Suprapubic skin (tissue), 4 donors: ENCODE measurements at regions not wholly inside any gene's neighbourhood (a gene's known extent, or its start where the extent isn't known, plus 50 kb on each side); places are given as distances from the start of the nearest gene placed in this dataset.

Experiments
- DNase-seq, 2 donors: peaks; one replicate each; pipeline ENCODE4 v3.0.0-alpha.2; 2019; ENCODE audit warnings: low spot score in 2 of 2
- H3K27ac ChIP-seq: fragments of 200-600 bp; sonication (generic); one replicate; pipeline ENCODE4 v1.5.1; 2019
- H3K27me3 ChIP-seq: fragments of 200-600 bp; sonication (generic); one replicate; pipeline ENCODE4 v1.5.1; 2019
- H3K36me3 ChIP-seq: fragments of 200-600 bp; sonication (generic); one replicate; pipeline ENCODE4 v1.5.1; 2019
- H3K4me1 ChIP-seq: fragments of 200-600 bp; sonication (generic); one replicate; pipeline ENCODE4 v1.5.1; 2019
- H3K4me3 ChIP-seq: fragments of 200-600 bp; sonication (generic); one replicate; pipeline ENCODE4 v1.5.1; 2019; ENCODE audit warnings: mild to moderate bottlenecking
- H3K9me3 ChIP-seq: fragments of 200-600 bp; sonication (generic); one replicate; pipeline ENCODE4 v1.5.1; 2019
- EP300 ChIP-seq: sonication (generic); formaldehyde crosslinking; IDR thresholded peaks from one replicate; pipeline ENCODE4 v1.6.1; 2017; ENCODE audit warnings: antibody characterized with exemption
- POLR2A ChIP-seq, 2 donors: fragments of 450-650 bp; IDR thresholded peaks; one replicate each; pipeline ENCODE4 v1.6.1; 2017; ENCODE audit warnings: antibody characterized with exemption in 2 of 2, mild to moderate bottlenecking in 2 of 2, moderate library complexity in 2 of 2
- POLR2AphosphoS5 ChIP-seq, 3 donors: sonication (generic); formaldehyde crosslinking; IDR thresholded peaks; one replicate each; pipeline ENCODE4 v1.6.1; 2017; ENCODE audit warnings: antibody characterized with exemption in 3 of 3
- WGBS: methylation state at CpG from one replicate; pipeline ENCODE4 v1.1.5; 2018; 5-methylcytosine and 5-hydroxymethylcytosine counted together
- TF ChIP-seq, protein P1 (sequence below), 2 donors: fragments of 200-600 bp in 1 of 2; fragments of 450-650 bp in 1 of 2; sonication (generic) in 1 of 2; IDR thresholded peaks; one replicate each; pipeline ENCODE4 v1.5.1; 2016 to 2019; ENCODE audit warnings: antibody characterized with exemption in 2 of 2, mild to moderate bottlenecking in 1 of 2, moderate library complexity in 1 of 2

- TF ChIP-seq EP300, result no peak
- TF ChIP-seq POLR2AphosphoS5 (IDR thresholded peaks at IDR 0.05), result no peak
- TF ChIP-seq, protein P1, sequence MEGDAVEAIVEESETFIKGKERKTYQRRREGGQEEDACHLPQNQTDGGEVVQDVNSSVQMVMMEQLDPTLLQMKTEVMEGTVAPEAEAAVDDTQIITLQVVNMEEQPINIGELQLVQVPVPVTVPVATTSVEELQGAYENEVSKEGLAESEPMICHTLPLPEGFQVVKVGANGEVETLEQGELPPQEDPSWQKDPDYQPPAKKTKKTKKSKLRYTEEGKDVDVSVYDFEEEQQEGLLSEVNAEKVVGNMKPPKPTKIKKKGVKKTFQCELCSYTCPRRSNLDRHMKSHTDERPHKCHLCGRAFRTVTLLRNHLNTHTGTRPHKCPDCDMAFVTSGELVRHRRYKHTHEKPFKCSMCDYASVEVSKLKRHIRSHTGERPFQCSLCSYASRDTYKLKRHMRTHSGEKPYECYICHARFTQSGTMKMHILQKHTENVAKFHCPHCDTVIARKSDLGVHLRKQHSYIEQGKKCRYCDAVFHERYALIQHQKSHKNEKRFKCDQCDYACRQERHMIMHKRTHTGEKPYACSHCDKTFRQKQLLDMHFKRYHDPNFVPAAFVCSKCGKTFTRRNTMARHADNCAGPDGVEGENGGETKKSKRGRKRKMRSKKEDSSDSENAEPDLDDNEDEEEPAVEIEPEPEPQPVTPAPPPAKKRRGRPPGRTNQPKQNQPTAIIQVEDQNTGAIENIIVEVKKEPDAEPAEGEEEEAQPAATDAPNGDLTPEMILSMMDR (IDR thresholded peaks at IDR 0.05), result no peak
- TF ChIP-seq POLR2A (IDR thresholded peaks at IDR 0.05), result no peak
- whole genome bisulfite sequencing, result 79% methylated on average over 12 of the region's 12 CpGs
- H3K27me3 ChIP-seq, result peaks cover 49% of the 10 kb centered on the region
- H3K4me1 ChIP-seq, result no peaks in the 10 kb centered on the region
- no peaks in the 10 kb centered on the region for H3K9me3 ChIP-seq
- DNase-seq, result peak in 1 of 2 donors; percentile 24
- H3K36me3 ChIP-seq, result no peaks in the 10 kb centered on the region
- no peak overlapping the region for H3K27ac ChIP-seq
- H3K4me3 ChIP-seq, result no peak overlapping the region
Observed at GRCh38 chr22:49045276-49045675, 782.4 kb downstream of the BRD1 start.

GRCh38 chr22:49044776-49045175, 782.9 kb downstream of the BRD1 start:
- Histone ChIP-seq H3K27me3 (peaks cover 49% of the 10 kb centered on the region), H3K9me3 (no peaks in the 10 kb centered on the region), H3K4me3 (no peak overlapping the region), H3K27ac (no peak overlapping the region), H3K36me3 (no peaks in the 10 kb centered on the region), H3K4me1 (no peaks in the 10 kb centered on the region)
- 82% methylated on average over 6 of the region's 12 CpGs for WGBS
- DNase-seq, result peak in 1 of 2 donors; percentile 50
- TF ChIP-seq POLR2A (IDR thresholded peaks at IDR 0.05), result no peak
- TF ChIP-seq POLR2AphosphoS5 (IDR thresholded peaks at IDR 0.05), result no peak
- TF ChIP-seq EP300, result no peak
- TF ChIP-seq, protein P1 (IDR thresholded peaks at IDR 0.05), result no peak

DNA sequence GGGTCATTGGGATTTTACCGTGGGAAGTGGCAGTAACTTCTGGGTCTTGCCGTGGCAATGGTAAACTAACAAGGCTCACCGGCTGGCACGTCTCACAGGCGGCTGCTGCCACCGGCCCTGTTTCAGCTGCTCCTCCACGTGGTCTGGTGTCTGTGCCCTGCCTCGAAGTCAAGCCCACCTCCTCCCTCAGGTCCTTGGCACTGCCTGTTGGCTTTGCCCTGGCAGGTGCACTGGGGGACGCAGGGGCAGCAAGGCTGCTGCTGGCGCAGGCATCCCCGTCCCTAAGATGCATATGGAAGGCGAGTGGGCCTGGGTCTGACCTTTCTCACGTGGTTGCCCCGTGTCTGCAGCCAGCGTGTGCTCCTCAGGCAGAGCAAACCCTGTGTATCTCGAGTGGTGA, 783.6 kb downstream of the BRD1 start:
- Histone ChIP-seq H3K36me3 (no peaks in the 10 kb centered on the region), H3K4me3 (no peak overlapping the region), H3K4me1 (no peaks in the 10 kb centered on the region), H3K27ac (no peak overlapping the region), H3K27me3 (peaks cover 45% of the 10 kb centered on the region), H3K9me3 (no peaks in the 10 kb centered on the region)
- no peak for DNase-seq
- WGBS, result 81% methylated on average over 11 of the region's 16 CpGs
- TF ChIP-seq EP300 (no peak), POLR2AphosphoS5 (IDR thresholded peaks at IDR 0.05) (no peak), POLR2A (IDR thresholded peaks at IDR 0.05) (no peak)
- TF ChIP-seq, protein P1 (IDR thresholded peaks at IDR 0.05), result no peak

DNA sequence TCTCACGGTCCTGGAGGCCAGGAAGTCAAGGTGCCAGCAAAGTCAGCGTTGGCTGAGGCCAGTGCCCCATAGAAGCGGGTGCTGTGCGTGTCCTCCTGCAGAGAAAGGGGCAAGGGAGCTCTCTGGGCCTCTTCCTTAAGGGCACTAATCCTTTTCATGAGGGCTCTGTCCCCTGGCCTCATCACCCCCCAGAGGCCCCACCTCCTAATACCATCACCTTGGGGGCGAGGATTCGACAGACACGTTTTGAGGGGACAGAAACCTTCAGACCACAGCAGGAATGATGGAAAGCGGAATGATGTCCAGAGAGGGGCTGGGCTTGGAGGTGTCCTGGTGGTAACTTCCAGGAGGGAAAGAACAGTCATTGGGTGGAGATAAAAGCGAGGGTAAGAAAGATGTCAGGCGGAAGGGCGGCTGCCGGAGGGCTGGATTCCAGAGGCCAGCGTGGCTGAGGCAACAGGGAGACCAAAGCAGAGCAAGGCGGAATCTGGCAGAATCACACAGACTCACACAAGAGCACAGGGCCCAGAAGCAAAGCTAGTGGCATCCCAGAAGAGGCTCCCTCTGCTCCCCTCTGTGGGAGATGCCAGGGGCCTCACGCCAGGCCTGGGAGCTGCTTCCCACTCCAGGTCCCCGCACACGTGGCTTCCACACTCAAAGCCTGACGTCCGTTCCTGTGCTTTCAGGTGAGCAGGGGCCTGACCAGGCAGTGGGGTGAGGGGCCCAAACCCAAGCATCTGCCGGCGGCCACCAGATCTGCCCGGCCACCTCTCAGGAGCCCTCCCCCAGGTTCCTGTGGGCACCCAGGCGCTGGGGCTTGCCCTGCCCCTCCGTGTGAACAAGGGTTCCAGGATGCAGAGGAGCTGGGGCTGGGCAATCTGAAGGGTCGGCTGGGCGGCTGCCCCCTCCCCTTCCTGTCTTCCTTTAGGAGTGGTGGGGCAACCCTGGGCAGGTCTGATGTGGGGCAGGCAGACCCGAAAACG, 784.5 kb downstream of the BRD1 start:
- no peak for TF ChIP-seq POLR2A (IDR thresholded peaks at IDR 0.05)
- TF ChIP-seq, protein P1 (IDR thresholded peaks at IDR 0.05), result no peak
- Histone ChIP-seq H3K4me1 (no peaks in the 10 kb centered on the region), H3K4me3 (no peak overlapping the region), H3K36me3 (no peaks in the 10 kb centered on the region), H3K9me3 (no peaks in the 10 kb centered on the region), H3K27me3 (peaks cover 43% of the 10 kb centered on the region), H3K27ac (no peak overlapping the region)
- peak in 1 of 2 donors; percentile 48 for DNase-seq
- 74% methylated on average over 23 of the region's 28 CpGs for WGBS

GRCh38 chr22:49042066-49042465, 785.6 kb downstream of the BRD1 start:
- TF ChIP-seq POLR2AphosphoS5 (IDR thresholded peaks at IDR 0.05), result no peak
- TF ChIP-seq, protein P1 (IDR thresholded peaks at IDR 0.05), result no peak
- no peak for TF ChIP-seq EP300
- TF ChIP-seq POLR2A (IDR thresholded peaks at IDR 0.05), result no peak
- WGBS, result 81% methylated on average over 6 of the region's 6 CpGs
- H3K27me3 ChIP-seq, result peaks cover 43% of the 10 kb centered on the region

More at GRCh38 chr22:49042066-49042465, 785.6 kb downstream of the BRD1 start:
- Histone ChIP-seq H3K27ac (no peak overlapping the region), H3K36me3 (no peaks in the 10 kb centered on the region), H3K4me3 (no peak overlapping the region), H3K4me1 (no peaks in the 10 kb centered on the region), H3K9me3 (no peaks in the 10 kb centered on the region)
- DNase-seq, result peak in 1 of 2 donors; percentile 4
